HG02798 (cell line): ENCODE measurements at regions not wholly inside any gene's neighbourhood (a gene's known extent, or its start where the extent isn't known, plus 50 kb on each side); places are given as distances from the start of the nearest gene placed in this dataset.
"Not testable (repeated sequence)": the region's sequence is repeated elsewhere in the genome, so short reads cannot be mapped to it uniquely, and the experiment has no call there.

Source experiments
- ATAC-seq: cut with Tn5 transposase; IDR thresholded peaks from one replicate; pipeline ENCODE4 v1.9.1; 2021; ENCODE audit warnings: mild to moderate bottlenecking; ENCODE audit not compliant: unreplicated experiment, poor library complexity

DNA sequence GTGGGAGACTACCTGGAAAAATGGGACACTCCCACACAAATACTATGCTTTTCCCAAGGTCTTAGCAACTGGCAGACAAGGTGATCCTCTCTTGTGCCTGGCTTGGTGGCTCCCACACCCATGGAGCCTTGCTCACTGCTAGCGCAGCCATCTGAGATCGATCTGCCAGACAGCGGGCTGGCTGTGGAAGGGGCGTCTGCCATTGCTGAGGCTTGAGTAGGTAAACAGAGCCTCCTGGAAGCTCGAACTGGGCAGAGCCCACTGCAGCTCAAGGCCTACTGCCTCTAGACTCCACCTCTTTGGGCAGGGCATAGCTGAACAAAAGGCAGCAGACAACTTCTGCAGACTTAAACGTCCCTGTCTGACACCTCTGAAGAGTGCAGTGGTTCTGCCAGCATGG, 360.3 kb upstream of the EPHA3 start:
- not testable (repeated sequence) for ATAC-seq

GRCh38 chr3:88758676-88759075, 348.7 kb upstream of the EPHA3 start:
- no peak for ATAC-seq

DNA sequence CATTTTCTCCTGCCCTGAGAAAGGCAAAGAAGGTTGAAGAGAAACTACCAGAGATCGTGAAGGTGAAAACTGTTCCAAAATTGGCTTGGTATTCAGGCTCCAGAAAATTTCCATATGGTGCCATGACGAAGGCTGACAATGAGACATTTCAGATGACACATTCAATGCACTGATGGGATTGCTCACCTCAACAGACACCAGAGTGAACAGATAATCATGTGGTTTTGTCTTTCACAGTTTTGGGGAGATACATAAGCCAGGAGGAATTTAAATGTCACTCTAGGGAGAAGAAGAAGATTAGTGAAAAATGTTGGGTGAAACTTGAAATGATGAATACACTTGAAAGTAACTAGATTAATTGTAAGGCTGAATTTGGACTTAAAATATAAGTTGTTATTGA, 339.7 kb upstream of the EPHA3 start:
- ATAC-seq: no peak

DNA sequence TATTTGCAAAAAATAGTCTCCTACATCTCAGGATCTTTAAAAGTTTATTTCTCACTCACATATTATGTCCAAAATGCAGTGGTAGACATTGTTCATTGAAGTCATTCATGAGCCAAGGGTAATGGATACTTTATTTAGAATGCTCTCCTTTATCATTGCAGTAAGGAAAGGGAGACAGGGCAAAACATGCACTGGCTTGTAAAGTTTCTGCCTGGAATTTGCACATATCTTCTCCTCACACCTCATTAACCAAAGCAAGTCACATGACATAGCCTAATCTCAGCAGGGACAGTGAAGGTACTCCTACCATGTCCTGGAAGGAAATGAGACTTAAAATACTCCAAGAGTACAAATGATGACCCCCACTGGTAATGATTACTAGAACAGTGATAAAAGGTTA, 333.7 kb upstream of the EPHA3 start:
- no peak for ATAC-seq

DNA sequence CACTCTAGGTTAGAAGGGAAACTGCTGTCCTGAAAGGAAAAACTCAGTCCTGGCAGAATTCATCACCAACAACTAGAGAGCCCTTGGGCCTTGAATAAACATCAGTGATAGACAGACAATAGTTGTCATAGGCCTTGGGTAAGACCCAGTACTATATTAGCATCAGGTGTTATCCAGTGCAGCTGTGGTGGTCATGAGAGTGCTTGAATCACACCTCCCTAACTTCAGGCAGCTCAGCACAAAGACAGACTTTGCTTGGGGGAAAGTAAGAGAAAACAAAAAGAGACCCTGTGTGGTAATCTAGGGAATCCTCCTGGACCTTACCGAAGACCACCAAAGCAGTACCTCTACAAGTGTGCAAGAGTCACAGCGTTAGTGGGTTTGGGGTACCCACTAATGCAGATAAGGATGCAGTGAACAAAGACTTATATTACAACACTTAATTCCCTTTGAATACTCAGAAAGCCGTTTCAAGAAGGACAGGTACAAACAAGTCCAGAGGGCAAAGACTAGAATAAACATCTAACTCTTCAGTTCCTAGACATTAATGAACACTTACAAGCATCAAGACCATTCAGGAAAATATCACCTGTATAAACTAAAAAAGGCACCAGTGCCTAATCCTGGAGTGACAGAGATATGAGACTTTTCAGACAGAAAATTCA, 332.3 kb upstream of the EPHA3 start:
- ATAC-seq: no peak

GRCh38 chr3:88779482-88779881, 327.9 kb upstream of the EPHA3 start:
- ATAC-seq: no peak

- no peak for ATAC-seq
Observed at GRCh38 chr3:88784925-88785324, 322.5 kb upstream of the EPHA3 start.

GRCh38 chr3:88785841-88786240, 321.6 kb upstream of the EPHA3 start:
- no peak for ATAC-seq

GRCh38 chr3:88795503-88795902, 311.9 kb upstream of the EPHA3 start:
- no peak for ATAC-seq

DNA sequence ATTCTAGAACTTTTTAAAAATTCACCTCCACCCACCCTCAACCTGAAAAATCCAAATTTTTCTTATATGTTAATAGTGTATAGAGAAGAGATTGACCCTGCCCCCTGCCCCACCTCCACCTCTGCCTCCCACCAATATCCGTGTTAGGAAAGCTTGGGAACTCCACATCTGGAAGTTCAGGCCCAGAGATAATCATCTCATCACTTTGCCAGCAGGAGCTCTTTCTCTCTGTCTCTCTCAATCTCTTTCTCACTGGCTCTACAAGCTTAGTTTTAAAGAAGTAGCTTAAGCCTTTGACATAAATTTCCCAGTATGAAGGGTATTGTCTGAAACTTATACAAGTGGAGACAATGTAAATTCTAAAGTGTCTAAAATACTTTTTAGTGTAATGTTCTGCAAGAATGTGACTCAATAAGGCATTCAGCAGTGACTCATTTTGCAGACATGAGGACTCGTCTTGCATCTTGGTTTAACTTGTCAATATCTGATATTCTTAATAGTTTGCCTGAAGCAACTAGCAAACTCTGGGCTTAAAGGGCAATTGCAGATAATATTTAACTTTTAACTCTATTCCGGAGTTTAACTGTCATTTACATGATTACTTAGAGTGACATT, 299.8 kb upstream of the EPHA3 start:
- no peak for ATAC-seq

DNA sequence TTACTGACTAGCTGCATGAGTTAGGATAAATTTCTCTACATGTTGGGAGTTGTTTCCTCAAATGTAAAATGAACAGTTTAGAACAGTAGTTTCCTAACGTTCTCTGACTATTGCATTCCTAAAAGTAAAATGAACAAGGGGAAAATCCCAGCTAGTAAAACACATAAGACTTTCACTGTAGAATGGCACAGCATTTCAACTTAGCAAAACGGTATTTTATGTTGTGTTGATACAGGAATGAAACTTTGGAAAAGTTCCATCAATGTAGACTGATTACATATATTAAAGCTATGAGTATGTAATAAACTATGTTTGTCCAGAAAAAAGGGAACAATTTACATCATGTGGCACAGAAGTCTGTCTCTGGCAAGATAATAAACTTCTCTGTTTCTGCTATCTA, 297.4 kb upstream of the EPHA3 start:
- no peak for ATAC-seq

DNA sequence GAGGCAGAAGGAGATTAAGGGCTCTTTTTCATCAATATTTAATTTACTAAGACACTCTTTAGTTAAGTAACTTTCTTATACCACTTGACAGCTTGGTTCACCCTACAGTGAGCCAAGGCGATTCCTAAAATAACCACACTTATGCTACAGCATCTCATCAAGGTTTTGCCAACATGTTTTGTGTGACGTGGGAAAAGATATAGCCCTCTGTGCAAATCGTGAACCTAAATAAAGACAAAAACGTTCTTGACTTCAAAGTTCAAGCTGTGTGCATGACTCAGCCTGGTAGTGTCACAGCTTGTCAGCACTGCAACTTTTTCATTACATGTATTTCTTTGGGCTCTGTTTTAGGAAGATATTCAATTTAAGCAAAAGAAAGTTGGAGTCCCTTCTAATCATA, 297.0 kb upstream of the EPHA3 start:
- no peak for ATAC-seq

DNA sequence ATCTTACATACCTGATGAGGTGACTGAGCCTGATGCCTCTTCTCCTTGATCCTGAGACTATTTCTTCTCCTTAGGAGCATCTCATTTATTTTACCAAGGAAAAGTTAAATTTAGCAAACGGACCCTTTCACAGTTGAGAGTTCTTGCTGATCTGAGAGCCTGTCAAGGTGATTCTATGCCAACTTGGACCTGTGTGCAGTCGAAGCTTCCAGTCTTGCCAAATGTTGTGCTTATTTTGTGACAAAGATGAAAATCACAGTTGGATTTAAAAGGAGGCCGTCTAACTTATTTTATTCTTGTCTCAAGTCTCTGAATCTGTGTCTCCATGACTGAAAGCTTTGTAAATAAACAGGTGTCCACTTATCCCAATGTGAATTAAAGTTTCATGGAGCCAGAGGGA, 296.3 kb upstream of the EPHA3 start:
- no peak for ATAC-seq

- ATAC-seq: no peak
Observed at GRCh38 chr3:88812576-88812975, 294.8 kb upstream of the EPHA3 start.

DNA sequence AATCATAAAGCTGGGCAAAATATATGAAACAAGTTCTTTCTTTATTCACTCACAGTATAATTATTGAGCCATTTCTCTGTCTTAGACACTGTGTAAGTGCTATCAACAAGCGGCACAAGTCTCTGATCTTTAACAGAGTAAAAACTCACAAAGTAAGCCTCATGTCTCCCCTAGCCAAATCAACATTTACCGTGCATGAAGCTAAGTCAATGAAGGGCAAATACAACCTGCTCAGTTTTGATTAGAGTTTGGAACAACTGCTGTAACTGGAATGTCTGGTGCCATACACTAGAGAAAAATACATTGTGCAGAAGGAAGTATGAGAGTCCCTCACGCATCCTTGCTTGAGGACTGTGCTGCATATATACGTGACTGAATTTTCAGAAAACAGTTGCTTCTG, 291.0 kb upstream of the EPHA3 start:
- no peak for ATAC-seq

DNA sequence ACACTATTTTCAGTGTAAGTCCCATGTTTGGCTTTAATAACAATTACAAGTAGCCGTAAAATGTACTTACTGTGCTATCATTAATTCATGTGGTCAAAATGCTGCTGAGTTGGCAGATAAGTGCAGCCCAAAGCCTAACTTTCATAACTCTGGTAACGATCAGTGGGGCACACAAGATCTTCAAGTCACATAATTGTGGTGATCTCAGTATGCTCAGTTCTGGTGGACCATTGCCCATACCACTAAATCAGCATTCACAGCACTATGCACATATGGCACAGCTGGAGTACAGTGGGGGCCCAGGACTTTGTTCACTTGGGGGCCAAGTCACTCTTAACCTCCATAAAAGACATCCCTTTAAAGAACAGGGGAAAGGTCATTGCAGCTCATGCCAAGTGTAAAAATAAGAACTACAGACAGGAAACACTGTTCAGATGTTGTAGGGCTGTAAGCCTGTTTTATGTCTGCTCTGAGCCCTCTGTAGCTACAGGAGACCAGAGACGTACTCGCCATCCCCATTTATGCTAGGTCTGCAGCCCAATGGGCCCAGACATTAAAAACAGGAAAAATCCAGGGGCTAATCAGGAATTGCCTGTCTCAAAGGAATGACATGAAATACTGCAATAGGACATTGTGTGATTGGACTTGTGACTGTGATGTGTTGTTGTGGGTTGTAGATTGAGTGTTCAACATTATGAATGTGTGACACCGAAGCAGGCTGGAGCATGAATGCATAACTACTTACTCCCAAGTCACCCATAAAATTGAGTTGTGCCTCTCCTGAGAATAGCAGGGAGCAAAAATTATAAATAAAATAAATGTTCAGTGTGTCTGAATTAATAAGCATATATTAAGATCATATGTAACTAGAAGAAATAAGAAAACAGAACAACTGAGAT, 282.5 kb upstream of the EPHA3 start:
- no peak for ATAC-seq

DNA sequence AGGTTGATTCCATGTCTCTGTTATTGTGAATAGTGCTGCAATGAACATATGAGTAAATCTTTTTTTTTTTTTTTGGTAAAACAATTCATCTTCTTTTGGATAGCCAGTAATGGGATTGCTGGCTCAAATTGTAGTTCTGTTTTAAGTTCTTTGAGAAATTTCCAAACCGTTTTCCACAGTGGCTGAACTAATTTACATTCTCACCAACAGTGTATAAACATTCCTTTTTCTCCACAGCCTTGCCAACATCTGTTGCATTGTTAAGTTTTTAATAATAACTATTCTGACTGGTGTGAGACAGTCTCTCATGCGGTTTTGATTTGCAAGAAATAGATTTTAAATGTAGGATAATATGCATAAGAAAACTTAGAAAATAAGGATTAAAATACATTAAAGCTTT, 279.0 kb upstream of the EPHA3 start:
- no peak for ATAC-seq

DNA sequence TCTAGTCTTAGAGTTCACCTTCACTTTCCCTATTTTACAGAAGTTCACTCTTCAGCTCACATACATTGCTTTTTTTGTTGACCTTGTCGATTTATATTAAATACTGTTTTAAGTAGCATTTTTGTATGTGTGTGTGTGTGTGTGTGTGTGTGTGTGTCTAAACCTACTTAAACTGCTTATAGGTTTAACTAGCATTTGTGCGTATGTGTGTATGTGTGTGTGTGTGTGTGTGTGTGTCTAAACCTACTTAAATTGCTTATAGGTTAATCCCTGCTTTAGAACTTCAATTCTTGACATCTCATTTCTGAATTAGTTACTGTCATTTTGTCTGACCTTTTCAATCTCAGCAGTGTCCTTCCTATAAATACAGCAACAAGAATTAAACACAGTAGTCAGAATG, 254.8 kb upstream of the EPHA3 start:
- no peak for ATAC-seq

- no peak for ATAC-seq
Observed at GRCh38 chr3:88863196-88863595, 244.2 kb upstream of the EPHA3 start.

DNA sequence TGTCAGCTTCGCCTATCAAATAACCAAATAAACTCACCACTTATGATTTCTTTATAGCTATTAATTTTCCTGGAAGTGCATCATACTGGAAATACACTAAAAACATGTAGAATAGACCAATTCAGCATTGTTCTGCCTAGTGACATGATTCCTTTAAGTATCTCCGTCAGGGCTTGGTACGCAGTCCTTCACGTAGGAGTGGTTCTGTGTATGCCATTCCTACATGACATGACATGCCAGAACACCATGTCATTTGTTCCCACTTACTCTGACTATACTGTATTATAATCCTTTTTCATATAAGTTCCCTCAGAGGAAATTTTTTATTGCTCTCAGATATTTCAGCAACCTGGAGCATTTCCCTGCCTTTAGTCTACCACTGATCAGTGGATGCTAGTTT, 230.7 kb upstream of the EPHA3 start:
- ATAC-seq: no peak

- ATAC-seq: no peak
Observed at GRCh38 chr3:88879905-88880304, 227.5 kb upstream of the EPHA3 start.
